Ureter (tissue), 1 donor: ENCODE measurements at regions not wholly inside any gene's neighbourhood (a gene's known extent, or its start where the extent isn't known, plus 50 kb on each side); places are given as distances from the start of the nearest gene placed in this dataset.

Experiments
- DNase-seq: peaks from one replicate; pipeline ENCODE4 v3.0.0-alpha.2; 2020; ENCODE audit warnings: low spot score
- donor health status: DM: yes; HTN: yes; CAD: no.

DNA sequence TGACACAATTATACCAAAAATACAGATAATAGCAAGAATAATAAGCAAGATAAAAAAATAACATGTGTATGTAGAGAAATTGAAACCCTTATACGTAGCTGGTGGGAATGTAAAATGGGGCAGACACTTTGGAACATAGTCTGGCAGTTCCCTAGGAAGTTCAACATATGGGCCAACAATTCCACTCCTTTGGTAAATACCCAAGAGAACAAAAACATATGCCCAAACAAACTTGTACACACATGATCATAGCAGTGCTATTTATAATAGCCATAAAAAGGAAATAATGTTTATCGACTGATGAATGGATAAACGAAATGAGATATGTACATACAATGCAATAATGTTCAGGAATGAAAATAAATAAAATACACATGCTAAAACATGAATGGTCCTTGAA is 462.4 kb upstream of the SORCS1 start:
- DNase-seq = no peak

DNA sequence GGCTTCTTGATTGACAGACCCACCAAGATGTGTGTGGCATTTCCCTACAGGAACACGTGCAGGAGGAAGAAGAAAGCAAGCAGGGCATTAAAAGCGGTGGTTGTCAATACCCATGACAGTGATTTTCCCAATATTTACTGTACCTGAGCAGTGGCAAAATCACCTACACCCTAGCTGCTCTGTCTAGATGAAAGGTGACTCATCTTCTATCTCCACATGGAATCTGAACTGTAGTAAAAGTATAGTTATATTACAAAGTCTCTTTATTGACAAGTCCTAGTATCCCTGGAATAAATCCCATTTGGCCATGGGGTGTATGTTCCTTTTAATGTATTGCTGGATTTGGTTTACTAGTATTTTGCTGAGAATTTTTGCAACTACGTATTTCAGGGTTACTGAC is 458.8 kb upstream of the SORCS1 start:
- DNase-seq = no peak

DNA sequence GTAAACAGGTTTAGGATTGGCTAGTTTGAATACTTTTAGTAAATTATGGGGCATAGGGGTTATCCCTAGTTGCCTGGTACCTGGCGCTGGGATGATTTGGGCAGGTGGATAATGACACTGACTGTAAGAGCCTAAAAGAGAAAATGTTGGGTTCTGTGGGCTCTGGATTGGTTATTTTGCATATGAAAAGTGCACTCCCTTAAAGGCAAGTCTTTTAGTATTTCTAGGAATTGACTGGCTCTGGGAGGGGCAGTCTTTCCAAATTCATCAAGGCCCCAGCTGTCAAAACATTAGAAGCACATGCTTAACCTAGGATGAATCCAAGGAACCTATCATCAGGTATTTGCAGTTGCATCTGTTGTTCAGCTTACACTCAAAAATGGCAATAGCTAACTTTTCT is 454.6 kb upstream of the SORCS1 start:
- no peak for DNase-seq

DNA sequence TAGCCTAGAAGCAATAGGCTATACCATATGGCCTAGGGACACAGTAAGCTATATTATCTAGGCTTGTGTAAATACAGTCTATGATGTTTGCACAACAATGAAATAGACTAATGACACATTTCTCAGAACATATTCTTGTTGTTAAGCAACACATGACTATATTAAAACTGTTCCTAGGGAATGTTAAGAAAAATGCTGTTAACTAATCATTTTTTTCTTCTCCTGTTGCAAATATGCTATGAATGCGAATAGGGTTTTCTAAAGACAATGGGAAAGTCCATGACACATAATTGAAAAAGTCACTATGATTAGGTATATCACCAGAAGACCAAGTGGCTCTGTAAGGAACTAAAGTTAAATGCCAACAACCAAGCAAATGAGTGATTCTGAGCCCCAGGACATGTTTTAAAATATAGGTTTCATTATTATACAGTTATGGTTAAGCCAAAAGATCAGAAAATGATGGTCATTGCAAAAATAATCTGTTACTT is 454.0 kb upstream of the SORCS1 start:
- DNase-seq = no peak

DNA sequence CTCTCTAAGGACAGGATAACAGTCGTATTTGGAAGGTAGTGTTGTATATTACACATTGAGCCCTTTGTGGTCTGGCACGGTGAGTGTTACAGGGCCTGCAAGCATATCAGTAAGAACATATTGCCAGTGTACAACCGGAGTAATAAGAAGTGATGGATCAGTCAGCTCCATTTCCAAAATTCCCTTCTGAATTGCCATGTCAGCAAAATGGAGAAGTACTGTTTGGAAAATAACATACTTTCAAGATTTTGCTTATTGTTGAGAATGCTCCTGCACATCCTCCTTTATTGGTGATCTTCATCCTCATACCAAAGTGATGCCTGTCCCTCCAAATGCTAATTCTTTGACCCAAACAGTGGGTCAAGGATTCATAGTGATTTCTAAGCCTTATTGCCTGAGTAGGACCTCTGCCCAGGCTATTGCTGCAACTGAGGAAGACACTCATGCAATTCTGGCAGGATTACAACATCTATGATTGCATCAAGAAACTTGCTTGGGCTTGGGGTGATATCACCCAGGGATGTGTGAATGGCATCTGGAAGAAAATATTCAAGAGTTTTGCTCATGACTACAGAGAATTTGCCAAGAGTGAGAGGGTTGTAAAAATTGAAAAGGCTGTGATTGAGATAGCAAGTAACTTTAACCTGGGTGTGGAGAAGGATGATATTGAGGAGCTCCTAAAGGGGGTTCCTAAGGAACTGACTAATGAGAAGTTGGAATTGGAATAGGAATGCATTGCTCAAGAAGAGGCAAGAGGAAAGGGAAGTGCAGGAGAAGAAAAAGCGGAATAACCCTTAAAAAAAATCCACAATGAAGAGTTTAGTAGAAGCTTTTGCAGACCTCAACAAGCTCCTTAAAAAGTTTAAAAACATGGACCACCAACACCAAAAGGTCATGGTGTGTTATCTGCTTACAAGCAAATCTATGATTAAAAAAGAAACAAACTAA is 452.2 kb upstream of the SORCS1 start:
- no peak for DNase-seq

DNA sequence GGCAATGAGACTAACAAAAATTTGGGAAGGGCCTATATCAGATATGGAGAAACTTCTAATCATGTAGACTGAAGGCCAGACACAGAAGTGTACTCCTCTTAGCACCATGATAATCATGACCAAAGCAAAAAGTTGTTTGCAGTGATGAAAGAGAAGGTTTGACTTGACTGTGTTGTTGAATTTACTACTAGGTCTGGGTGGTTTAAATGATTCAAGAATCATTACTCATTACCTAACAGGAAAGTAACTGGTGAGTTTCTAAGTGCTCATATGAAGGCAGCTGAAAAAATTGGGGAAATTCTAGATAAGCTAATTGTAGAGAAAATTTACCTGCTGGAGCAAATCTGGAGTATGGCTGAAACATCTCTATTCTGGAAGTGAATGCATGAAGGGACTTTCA is 451.5 kb upstream of the SORCS1 start:
- no peak for DNase-seq

DNA sequence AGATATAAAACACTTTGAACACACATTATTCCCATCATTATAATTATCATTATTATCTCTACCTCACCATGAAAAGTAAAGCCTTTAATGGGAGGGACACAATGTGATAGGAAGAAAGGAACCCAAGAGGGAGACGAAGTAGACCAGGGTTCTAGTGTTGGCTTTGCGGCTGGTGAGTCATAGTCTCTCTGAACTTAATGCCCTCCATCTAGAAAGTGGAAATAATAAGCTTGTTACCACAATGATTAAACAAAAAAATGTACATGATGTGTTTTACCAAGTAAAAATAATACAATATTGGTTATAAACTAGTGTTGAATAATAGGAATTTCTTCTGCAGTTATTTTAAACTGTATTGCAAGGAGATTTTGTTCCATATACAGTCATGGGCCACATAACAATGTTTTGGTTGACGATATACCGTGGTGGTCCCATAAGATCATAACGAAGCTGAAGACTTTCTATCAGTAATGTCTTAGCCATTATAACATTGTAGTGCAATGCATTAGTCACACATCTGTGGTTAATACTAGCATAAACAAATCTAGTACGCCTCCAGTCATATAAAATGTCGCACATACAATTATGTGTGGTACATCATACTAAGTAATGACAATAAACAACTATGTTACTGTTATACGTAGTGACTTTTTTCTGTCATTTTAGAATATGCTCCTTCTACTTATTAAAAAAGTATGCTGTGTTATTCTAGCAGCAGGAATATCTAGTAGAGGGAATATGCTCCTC is 450.6 kb upstream of the SORCS1 start:
- no peak for DNase-seq

DNA sequence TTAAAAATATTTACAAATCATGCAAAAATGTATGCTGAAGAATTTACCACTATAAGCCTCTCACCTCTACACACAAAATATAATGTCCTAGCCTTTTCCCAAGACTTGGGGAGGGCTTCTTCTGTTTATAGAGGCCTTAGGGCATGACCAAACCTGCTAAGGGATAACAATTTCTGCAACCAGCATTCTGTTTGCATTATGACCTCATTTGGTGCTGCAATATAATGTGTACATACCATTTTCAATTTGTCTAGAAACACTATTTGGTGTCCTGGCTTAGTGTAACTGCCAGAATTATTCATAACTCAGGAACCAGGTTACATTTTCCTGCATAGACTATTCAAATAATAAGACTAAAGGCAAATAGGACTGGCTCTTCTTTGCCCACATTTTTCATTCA is 446.6 kb upstream of the SORCS1 start:
- no peak for DNase-seq

DNA sequence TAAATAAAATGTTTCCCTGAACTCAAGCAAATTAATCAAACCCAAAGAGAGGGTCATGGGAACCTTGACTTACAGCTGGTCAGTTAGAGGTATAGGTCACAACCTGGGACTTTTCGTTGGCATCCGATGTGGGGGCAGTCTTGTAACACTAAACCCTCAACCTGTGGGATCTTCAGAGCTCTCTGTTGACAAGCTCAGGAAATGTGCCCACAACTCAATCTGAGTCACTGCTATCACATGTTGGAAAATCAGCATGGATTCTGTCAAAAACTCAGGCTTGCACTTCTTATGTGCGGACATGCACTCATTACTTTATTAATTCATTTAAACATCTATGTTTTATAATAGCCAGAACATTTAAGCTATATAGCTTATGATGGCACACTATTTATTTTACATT is 424.6 kb upstream of the SORCS1 start:
- no peak for DNase-seq

DNA sequence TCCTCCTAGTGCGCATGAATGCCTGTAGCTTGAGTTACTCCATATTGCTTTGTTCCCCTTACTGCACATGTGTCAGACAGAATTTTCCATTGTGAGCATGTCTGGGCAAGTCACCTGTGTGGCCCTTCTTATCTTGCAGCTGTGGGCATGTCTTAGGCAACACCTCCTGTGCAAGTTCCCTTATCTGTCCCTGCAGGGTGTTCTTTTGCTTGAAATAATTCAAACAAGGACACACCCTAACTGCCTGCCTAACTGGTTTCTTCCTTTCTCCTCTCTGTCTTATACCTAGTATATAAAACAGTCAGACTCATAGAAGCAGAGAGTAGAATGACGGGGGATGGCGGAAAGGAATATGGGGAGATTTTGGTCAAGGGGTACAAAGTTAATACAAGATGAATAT is 421.1 kb upstream of the SORCS1 start:
- no peak for DNase-seq

DNA sequence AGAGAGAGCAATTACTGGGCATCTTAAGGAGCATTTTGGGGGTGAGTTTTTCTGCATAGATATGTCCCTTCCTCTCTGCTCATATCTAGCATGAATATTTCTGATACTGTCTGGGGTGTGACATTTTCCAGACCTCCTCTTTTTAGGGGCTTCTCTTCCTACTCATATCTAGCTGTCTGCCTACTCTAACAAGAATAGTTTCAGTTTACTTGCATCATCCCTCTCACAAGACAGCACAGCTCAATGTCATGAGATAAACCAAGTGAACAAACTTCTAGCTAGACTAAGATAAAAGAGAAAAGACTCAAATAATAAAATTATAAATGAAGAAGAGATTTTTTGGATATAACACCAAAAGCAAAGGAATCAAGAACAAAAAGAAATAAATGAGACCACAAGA is 419.5 kb upstream of the SORCS1 start:
- no peak for DNase-seq

DNA sequence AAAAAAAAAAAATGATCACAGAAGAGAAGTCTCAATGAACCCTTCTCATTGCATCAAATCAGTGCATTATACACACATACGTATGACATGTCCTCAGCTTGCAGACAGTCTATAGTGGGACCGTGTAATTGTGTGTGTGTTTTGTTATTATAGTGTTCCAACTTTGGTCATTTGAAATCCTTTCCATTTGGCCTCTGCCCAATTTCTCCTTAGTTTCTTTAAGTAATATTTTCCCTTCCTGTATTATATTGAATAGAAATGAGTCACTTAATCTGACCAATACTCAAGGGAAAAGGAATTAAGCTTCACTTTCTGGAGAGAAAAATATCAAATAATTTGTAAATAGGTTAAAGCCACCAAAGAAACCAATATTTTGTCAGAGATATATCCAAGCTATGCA is 415.5 kb upstream of the SORCS1 start:
- DNase-seq = no peak

DNA sequence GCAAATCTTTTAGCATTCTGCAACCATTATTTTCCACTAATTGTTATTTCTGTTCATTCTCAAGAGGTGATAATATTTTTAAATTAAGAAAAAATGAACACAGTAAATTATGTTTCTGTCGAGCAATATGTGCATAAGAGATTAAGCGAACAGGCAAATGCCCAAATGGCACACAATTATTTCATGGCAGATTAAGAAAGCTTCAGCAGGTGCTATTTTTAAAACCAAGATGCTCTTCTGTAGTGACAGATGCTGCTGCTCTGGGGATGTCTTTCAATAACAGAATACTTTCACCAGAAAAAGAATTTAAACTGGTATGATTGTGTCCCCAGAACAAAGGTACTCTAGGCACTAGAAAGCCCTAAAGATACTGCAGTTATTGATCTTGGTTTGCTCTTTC is 412.7 kb upstream of the SORCS1 start:
- no peak for DNase-seq

DNA sequence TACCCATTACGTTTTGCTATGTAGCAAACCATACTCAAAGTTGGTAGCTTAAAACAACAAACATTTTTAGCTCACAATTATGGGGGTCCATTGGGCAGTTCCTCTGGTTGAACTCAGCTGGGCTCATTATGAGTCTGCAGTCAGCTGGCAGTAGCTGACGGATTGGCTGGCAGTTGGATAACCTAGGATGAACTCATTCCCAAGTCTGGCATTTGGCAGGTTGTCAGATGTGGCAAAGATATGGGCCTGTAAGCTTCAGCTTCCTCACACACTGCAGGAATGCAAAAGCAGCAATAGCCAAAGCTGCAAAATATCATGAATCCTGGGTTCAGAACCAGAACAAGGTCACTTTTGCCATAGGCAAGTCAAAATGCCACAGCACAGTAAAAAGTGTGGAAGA is 412.2 kb upstream of the SORCS1 start:
- DNase-seq = no peak

DNA sequence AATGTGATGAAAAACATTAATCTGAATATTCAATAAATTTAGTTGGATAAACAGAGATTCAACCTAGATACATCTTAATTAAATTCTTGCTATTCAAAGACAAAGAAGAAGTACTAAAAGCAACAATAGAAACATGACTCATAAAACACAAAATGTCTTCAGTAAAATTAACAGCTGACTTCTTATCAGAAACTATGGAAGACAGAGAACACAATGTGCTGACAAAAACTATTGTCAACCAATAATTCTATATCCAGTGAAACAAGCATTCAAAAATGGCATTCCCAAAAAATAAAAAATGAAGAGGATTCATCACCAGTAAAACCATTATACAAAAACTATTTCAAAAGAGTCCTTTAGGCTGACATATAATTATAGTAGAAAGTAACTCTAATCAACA is 400.5 kb upstream of the SORCS1 start:
- DNase-seq = no peak

DNA sequence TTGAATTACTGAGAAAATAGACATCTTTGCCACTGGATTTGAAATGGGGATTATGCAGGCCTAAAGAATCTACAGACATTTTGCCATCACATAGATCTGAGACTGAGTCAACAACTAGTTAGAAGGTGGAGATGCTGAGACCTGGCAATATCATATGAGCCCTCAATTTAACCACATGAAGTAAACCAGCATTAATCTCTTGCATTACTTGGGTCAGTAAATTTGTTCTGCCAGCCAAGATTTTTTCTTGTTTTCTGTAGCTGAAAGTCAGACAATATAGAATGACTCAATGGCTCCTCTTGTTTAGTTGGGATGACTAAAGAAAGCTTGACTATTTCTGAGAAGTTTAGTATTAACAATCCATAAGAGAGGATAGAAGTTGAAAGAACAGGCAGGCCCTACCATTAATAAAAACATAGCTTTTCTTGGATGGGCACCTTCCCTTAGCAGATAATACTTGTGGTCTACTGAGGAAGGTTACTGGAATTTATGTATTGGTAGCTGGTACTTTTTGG is 396.7 kb upstream of the SORCS1 start:
- DNase-seq = no peak

DNA sequence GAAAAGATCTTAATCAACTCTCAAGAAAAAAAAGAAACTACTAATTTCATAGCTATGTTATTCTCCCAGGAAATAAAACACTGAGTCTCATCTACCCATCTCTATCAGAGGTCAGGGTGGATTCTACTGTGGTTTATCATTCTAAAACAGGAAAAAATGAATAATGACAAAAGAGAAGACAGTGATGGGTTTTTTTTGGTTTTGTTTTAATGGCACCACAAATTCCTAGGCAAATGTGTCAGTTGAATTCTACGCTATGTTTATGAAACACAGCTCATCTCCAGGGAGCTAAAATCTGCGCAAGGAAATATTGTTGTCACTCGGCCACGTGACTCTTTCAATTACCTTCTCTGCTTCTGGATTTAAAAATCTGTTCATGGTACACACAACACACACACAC is 393.4 kb upstream of the SORCS1 start:
- no peak for DNase-seq

DNA sequence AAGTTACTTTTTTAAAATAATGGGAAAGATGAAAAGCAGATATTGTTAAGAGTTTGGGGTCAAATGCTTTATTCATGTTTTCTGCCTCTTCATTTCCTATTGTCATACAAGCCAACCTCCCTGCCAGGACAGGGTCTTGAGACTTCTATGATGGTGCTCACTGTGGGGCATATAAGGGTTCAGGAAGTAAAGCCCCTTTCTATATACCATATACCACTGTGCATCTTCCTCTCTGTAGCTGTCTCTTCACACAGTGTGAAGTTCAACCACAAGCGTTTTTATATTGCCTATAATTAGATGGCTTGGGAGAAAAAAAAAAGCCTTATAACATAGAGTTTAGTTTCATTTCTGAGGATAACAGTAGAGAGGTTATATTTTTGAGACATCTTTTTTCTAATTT is 389.8 kb upstream of the SORCS1 start:
- DNase-seq = no peak

DNA sequence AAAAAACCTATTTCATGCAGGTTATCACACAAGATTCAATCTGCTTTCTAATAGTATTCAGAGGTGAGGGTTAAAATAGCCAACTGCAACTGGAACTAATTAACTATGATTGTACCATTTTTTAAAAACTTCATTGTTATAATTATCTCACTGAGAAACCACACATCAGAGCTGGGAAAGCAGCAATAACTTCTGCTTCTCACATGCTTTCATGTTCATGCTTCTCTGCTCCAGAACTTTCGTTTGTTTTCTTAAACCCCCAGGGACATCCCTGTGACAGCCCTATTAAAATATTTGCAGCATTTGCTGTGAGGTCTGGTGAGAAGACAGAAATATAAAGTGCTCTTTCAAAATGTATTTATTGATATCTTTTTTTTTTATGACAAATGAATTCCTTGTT is 389.0 kb upstream of the SORCS1 start:
- no peak for DNase-seq

DNA sequence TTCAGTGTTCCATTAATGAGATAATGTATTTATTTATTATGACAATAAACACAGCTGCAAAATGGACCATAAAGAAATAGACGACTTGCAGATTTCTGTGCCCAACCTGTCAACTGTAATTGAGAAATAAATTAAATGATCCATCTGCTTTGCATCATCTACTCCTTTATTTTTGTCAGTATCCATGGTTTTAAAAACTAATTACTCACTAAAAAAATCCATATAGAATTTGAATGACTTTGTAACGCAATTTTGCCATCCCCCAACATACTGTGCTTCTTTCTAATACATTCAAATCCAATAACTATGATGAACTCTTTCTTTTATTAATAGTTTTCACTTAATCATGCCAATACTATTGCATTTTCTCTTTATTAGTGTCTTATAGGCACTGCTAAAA is 388.5 kb upstream of the SORCS1 start:
- DNase-seq = no peak

DNA sequence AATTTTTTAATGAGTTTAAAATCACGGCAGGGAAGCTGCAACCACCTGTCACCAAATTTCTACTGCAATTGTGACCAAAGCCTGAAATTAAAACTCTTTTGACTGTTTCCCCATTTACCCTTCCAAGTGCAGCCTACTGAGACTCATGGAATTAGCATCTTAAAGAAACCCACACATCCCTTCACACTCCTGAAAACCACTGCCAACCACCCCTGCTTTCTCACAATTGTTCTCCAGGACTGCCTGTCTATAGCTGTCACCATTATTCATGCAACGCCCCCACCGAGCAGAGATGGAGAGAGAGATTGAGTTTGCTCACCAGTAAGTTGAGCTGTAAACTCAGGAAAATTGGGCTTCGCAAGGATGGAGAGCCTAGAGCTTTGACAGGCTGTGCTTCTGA is 383.8 kb upstream of the SORCS1 start:
- no peak for DNase-seq

DNA sequence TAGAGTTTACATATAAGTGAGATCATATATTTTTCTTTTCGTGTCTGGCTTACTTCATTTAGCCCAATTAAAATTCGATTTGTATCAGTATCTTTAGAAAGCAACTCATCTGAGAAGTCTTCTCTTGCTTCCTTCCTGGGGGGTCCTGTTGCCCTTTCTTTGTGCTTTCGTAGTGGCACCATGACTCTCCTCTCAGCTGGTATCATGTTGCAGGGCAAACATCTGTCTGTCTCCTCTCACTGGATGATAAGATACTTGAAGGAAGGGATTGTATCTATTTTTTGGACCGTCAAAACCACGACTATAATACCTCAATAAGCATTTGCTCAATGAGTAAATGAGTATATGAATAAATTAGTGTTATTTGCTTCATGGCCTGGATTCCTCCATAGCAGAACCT is 382.5 kb upstream of the SORCS1 start:
- DNase-seq = no peak

DNA sequence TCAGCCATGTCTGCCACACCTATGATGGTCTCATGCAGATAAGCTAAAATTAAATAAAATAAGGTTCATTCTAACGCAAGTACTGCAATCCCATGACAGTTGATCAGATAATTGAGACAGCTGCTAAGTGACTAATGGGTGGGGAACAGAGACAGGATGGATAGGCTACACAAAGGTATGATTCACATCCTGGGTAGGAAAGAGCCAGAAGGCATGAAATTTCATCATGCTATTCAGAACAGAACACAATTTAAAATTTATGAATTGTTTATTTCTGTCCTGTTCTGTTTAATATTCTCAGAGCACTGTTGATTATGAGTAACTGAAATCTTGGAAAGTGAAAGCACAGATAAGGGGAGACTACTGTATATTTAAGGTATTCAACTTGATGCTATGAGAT is 381.8 kb upstream of the SORCS1 start:
- DNase-seq = no peak
